Stomach (tissue), 4 donors: ENCODE measurements at regions not wholly inside any gene's neighbourhood (a gene's known extent, or its start where the extent isn't known, plus 50 kb on each side); places are given as distances from the start of the nearest gene placed in this dataset.

Experiments
- EP300 ChIP-seq: sonication (generic); formaldehyde crosslinking; IDR thresholded peaks from one replicate; pipeline ENCODE4 v1.6.1; 2017; ENCODE audit warnings: antibody characterized with exemption
- POLR2A ChIP-seq, 4 donors: fragments of 450-650 bp; IDR thresholded peaks; one replicate each; pipeline ENCODE4 v1.6.1; 2016; ENCODE audit warnings: antibody characterized with exemption in 4 of 4, control low read depth in 2 of 4, mild to moderate bottlenecking in 1 of 4, moderate library complexity in 1 of 4
- POLR2AphosphoS5 ChIP-seq, 3 donors: sonication (generic); formaldehyde crosslinking; IDR thresholded peaks; one replicate each; pipeline ENCODE4 v1.6.1; 2016; ENCODE audit warnings: antibody characterized with exemption in 3 of 3
- TF ChIP-seq, protein P1 (sequence below), 7 experiments: fragments of 450-650 bp in 4 of 7; fragments of 200-600 bp in 3 of 7; sonication (generic) in 3 of 7; IDR thresholded peaks; one replicate each; pipeline ENCODE4 v1.5.1; 2016 to 2019; ENCODE audit warnings: antibody characterized with exemption in 7 of 7, control low read depth in 2 of 7, mild to moderate bottlenecking in 1 of 7

DNA sequence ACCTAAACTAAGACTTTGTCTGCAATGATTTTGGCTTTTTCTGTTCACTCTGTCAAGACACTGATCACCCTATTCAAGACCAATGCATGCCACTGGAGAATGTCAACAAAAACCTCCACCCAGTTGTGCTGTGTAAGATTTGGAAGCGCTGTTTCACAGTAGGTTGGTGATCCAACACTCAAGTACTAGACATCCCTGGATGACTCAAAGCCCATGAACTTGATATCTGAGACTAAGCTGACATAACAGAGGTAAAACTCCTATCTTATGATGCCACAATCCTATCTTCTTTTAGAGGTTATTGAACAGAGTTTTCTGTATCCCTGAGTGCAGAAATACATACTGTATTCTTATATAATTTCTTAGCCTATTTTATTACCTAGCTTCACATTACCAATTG, 251.3 kb upstream of the ETAA1 start:
- TF ChIP-seq, protein P1, sequence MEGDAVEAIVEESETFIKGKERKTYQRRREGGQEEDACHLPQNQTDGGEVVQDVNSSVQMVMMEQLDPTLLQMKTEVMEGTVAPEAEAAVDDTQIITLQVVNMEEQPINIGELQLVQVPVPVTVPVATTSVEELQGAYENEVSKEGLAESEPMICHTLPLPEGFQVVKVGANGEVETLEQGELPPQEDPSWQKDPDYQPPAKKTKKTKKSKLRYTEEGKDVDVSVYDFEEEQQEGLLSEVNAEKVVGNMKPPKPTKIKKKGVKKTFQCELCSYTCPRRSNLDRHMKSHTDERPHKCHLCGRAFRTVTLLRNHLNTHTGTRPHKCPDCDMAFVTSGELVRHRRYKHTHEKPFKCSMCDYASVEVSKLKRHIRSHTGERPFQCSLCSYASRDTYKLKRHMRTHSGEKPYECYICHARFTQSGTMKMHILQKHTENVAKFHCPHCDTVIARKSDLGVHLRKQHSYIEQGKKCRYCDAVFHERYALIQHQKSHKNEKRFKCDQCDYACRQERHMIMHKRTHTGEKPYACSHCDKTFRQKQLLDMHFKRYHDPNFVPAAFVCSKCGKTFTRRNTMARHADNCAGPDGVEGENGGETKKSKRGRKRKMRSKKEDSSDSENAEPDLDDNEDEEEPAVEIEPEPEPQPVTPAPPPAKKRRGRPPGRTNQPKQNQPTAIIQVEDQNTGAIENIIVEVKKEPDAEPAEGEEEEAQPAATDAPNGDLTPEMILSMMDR (IDR thresholded peaks at IDR 0.05): no peak
- TF ChIP-seq POLR2A (IDR thresholded peaks at IDR 0.05) (no peak), EP300 (no peak), POLR2AphosphoS5 (IDR thresholded peaks at IDR 0.05) (no peak)
